A549 (cell line): ENCODE measurements at regions not wholly inside any gene's neighbourhood (a gene's known extent, or its start where the extent isn't known, plus 50 kb on each side); places are given as distances from the start of the nearest gene placed in this dataset.

Source experiments
- CTCF ChIP-seq: fragments of >200 bp; sonication (Bioruptor Twin); formaldehyde crosslinking; IDR thresholded peaks from 3 replicates; pipeline ENCODE4 v1.5.1; 2016
- JUN ChIP-seq, 2 experiments: fragments of >200 bp; sonication (Bioruptor Twin); formaldehyde crosslinking; IDR thresholded peaks; 2 replicates in 1 of 2; 3 replicates in 1 of 2; pipeline ENCODE4 v1.6.1; 2016 to 2017
- POLR2A ChIP-seq: IDR thresholded peaks from 2 replicates; pipeline ENCODE4 v1.6.1; 2012; ENCODE audit warnings: mild to moderate bottlenecking, low read length
- REST ChIP-seq: fragments of 200-600 bp; sonication (generic); IDR thresholded peaks from 2 replicates; pipeline ENCODE4 v1.6.1; 2016; ENCODE audit warnings: antibody characterized with exemption, mild to moderate bottlenecking, moderate library complexity
- RFX5 ChIP-seq: fragments of 450-650 bp; IDR thresholded peaks from 2 replicates; pipeline ENCODE4 v1.7.1; 2014; ENCODE audit warnings: antibody characterized with exemption, mild to moderate bottlenecking, moderate library complexity
- SMC3 ChIP-seq: fragments of >200 bp; sonication (Bioruptor Twin); formaldehyde crosslinking; IDR thresholded peaks from 3 replicates; pipeline ENCODE4 v1.6.1; 2018; ENCODE audit warnings: inconsistent platforms
- USF2 ChIP-seq: fragments of 450-650 bp; IDR thresholded peaks from 2 replicates; pipeline ENCODE4 v1.6.1; 2014; ENCODE audit warnings: antibody characterized with exemption

- TF ChIP-seq POLR2A: no peak
- no peak for TF ChIP-seq CTCF
- TF ChIP-seq REST: no peak
- TF ChIP-seq JUN (IDR thresholded peaks at IDR 0.05): no peak
- no peak for TF ChIP-seq USF2
- no peak for TF ChIP-seq RFX5
- TF ChIP-seq SMC3: no peak
Measured at GRCh38 chr13:106263801-106264200, 271.7 kb downstream of the EFNB2 start.
